ENCODE measurements at regions not wholly inside any gene's neighbourhood (a gene's known extent, or its start where the extent isn't known, plus 50 kb on each side); places are given as distances from the start of the nearest gene placed in this dataset.
"Not testable (repeated sequence)": the region's sequence is repeated elsewhere in the genome, so short reads cannot be mapped to it uniquely, and the experiment has no call there.

DNA sequence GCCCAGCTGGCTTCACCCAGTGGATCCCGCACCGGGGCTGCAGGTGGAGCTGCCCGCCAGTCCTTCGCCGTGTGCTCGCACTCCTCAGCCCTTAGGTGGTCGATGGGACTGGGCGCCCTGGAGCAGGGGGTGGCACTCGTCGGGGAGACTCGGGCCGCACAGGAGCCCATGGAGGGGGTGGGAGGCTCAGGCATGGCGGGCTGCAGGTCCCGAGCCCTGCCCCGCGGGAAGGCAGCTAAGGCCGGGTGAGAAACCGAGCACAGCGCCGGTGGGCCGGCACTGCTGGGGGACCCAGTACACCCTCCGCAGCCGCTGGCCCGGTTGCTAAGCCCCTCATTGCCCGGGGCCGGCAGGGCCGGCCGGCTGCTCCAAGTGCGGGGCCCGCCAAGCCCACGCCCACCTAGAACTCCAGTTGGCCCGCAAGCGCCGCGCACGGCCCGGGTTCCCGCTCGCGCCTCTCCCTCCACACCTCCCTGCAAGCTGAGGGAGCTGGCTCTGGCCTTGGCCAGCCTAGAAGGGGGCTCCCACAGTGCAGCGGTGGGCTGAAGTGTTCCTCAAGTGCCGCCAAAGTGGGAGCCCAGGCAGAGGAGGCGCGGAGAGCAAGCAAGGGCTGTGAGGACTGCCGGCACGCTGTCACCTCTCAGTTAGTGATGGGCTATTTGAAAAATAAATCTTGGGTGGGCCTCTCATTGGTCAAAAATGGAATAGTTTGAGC, 411.2 kb upstream of the NOX3 start:
- TF ChIP-seq POLR2AphosphoS5, POLR2A (IDR thresholded peaks at IDR 0.05): not testable (repeated sequence)
- TF ChIP-seq, protein P1, sequence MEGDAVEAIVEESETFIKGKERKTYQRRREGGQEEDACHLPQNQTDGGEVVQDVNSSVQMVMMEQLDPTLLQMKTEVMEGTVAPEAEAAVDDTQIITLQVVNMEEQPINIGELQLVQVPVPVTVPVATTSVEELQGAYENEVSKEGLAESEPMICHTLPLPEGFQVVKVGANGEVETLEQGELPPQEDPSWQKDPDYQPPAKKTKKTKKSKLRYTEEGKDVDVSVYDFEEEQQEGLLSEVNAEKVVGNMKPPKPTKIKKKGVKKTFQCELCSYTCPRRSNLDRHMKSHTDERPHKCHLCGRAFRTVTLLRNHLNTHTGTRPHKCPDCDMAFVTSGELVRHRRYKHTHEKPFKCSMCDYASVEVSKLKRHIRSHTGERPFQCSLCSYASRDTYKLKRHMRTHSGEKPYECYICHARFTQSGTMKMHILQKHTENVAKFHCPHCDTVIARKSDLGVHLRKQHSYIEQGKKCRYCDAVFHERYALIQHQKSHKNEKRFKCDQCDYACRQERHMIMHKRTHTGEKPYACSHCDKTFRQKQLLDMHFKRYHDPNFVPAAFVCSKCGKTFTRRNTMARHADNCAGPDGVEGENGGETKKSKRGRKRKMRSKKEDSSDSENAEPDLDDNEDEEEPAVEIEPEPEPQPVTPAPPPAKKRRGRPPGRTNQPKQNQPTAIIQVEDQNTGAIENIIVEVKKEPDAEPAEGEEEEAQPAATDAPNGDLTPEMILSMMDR (IDR thresholded peaks at IDR 0.05), result not testable (repeated sequence)

All from prostate gland (tissue), 2 donors.